ENCODE measurements at regions not wholly inside any gene's neighbourhood (a gene's known extent, or its start where the extent isn't known, plus 50 kb on each side); places are given as distances from the start of the nearest gene placed in this dataset.
"Not testable (repeated sequence)": the region's sequence is repeated elsewhere in the genome, so short reads cannot be mapped to it uniquely, and the experiment has no call there.

DNA sequence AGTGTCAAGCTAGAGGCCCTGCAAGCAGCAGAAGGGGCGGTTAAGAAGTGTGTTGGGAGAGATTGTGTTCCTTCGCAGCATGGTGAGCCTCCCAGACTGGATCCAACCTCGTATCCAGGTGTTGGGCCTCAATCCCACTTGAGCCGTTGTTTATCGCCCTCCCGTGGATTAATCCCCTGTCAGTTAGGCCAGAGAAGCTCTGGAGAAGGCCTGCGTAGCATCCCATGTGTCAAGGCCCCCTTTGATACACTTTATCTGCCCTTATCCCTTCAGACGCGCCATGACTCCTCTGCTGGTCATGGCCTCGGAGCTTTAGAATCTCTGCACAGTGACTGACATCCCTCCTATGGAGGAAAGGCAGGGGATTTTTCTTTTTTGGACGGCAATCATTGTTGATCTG lies 181.0 kb downstream of the ZFP64 start:
- H3K4me1 ChIP-seq (ENCODE audit: control insufficient read depth, insufficient read depth, low read length): peaks cover 8% of the 10 kb centered on the region
- no peaks in the 10 kb centered on the region for H3K9me3 ChIP-seq (ENCODE audit: control insufficient read depth, insufficient read depth, low read length)
- no peaks in the 10 kb centered on the region for H3K36me3 ChIP-seq (ENCODE audit: control insufficient read depth, insufficient read depth, low read length)
- no peaks in the 10 kb centered on the region for H3K27me3 ChIP-seq (ENCODE audit: control insufficient read depth, insufficient read depth, low read length)
- H3K9ac ChIP-seq (ENCODE audit: low read depth, low read length): no peak overlapping the region
- peak overlapping the region; percentile 60 for H3K27ac ChIP-seq (ENCODE audit: low read depth, low read length)
- no peak overlapping the region for H3K4me3 ChIP-seq (ENCODE audit: low read depth, low read length)

- Histone ChIP-seq H3K27ac (ENCODE audit: low read depth, low read length) (no peak overlapping the region), H3K9ac (ENCODE audit: low read depth, low read length) (no peak overlapping the region), H3K27me3 (ENCODE audit: control insufficient read depth, insufficient read depth, low read length) (no peaks in the 10 kb centered on the region), H3K4me1 (ENCODE audit: control insufficient read depth, insufficient read depth, low read length) (peaks cover 15% of the 10 kb centered on the region), H3K36me3 (ENCODE audit: control insufficient read depth, insufficient read depth, low read length) (no peaks in the 10 kb centered on the region), H3K4me3 (ENCODE audit: low read depth, low read length) (no peak overlapping the region), H3K9me3 (ENCODE audit: control insufficient read depth, insufficient read depth, low read length) (no peaks in the 10 kb centered on the region)
These were observed 182.7 kb downstream of the ZFP64 start for GRCh38 chr20:52008874-52009273.

- Histone ChIP-seq H3K27ac (ENCODE audit: low read depth, low read length) (peak overlapping the region; percentile 68), H3K27me3 (ENCODE audit: control insufficient read depth, insufficient read depth, low read length) (no peaks in the 10 kb centered on the region), H3K4me1 (ENCODE audit: control insufficient read depth, insufficient read depth, low read length) (peaks cover 30% of the 10 kb centered on the region), H3K9ac (ENCODE audit: low read depth, low read length) (no peak overlapping the region), H3K9me3 (ENCODE audit: control insufficient read depth, insufficient read depth, low read length) (no peaks in the 10 kb centered on the region), H3K36me3 (ENCODE audit: control insufficient read depth, insufficient read depth, low read length) (no peaks in the 10 kb centered on the region), H3K4me3 (ENCODE audit: low read depth, low read length) (no peak overlapping the region)
These were observed 186.9 kb downstream of the ZFP64 start for GRCh38 chr20:52004715-52005114.

DNA sequence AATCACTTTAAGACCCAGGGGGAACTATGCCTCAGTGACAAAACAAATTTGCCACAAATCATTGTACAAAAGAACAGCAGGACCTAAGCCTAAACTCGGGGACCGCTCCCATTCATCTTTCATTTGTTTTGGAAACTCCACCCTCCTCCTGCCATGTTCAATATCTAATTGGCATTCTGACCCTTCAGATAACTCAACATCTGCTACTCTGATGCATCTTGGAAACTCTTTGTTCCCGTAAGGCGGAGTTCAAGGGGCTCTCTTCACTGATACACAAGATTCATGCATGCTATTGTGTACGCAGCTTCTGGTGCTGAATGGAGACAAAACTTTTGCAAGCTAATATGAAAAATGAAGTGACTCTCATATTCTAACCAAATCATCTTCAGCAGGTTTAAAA lies 187.6 kb downstream of the ZFP64 start:
- Histone ChIP-seq H3K27me3 (ENCODE audit: control insufficient read depth, insufficient read depth, low read length) (no peaks in the 10 kb centered on the region), H3K4me1 (ENCODE audit: control insufficient read depth, insufficient read depth, low read length) (peaks cover 30% of the 10 kb centered on the region), H3K9me3 (ENCODE audit: control insufficient read depth, insufficient read depth, low read length) (no peaks in the 10 kb centered on the region), H3K4me3 (ENCODE audit: low read depth, low read length) (no peak overlapping the region), H3K36me3 (ENCODE audit: control insufficient read depth, insufficient read depth, low read length) (no peaks in the 10 kb centered on the region), H3K9ac (ENCODE audit: low read depth, low read length) (no peak overlapping the region), H3K27ac (ENCODE audit: low read depth, low read length) (peak overlapping the region; percentile 68)

DNA sequence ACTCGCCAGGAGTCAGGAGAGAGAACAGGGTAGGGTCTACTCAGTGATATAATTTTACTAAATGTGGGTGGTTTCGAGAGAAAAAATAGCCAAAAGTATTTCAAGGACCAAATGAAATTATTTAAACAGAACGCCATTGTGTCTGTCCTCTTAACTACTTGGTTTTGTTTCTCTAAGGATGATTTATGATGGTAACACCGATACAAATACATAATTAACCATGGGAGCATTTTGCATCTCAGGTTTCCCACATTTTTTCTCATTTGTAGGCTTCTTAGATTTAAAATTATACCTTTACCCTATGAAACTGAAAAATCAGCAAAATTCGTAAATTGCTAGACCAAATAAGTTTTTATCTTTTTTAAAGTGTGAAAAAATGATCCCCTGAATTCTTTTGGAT lies 188.2 kb downstream of the ZFP64 start:
- no peaks in the 10 kb centered on the region for H3K9me3 ChIP-seq (ENCODE audit: control insufficient read depth, insufficient read depth, low read length)
- H3K27ac ChIP-seq (ENCODE audit: low read depth, low read length): peak overlapping the region; percentile 68
- no peaks in the 10 kb centered on the region for H3K36me3 ChIP-seq (ENCODE audit: control insufficient read depth, insufficient read depth, low read length)
- peaks cover 30% of the 10 kb centered on the region for H3K4me1 ChIP-seq (ENCODE audit: control insufficient read depth, insufficient read depth, low read length)
- no peak overlapping the region for H3K9ac ChIP-seq (ENCODE audit: low read depth, low read length)
- H3K27me3 ChIP-seq (ENCODE audit: control insufficient read depth, insufficient read depth, low read length): no peaks in the 10 kb centered on the region
- no peak overlapping the region for H3K4me3 ChIP-seq (ENCODE audit: low read depth, low read length)

DNA sequence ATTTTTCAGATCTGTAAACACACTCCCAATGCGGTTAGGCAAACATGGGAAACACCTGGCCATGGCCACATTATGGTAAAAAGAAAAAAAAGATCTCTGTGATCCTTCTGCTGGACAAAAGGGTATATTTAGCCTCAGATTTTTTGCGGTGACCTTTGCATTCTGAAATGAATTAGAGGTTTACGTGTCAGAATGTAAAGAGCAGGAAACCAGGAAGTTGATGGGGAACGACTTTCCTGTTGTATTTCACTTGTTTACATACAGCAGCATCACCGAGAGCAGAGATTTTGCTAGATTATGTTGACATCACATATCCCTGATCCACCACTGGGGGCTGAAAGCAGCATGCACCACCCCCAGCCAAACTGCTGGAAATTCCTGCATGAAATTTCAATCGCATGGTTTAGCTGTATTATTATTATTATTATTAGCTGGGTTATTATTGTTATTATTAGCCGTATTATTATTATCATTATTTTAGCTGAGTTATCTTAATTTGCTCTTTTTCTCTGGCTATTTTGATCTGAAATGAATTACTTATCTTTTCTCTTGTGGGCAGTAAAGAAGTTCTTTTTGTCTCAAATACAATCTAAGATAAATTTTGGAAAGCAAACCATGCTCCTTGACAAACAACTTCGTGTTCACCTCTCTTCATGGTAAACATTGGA lies 189.4 kb downstream of the ZFP64 start:
- peaks cover 30% of the 10 kb centered on the region for H3K4me1 ChIP-seq (ENCODE audit: control insufficient read depth, insufficient read depth, low read length)

GRCh38 chr20:51997281-51997936 lies 194.2 kb downstream of the ZFP64 start:
- H3K9me3 ChIP-seq (ENCODE audit: control insufficient read depth, insufficient read depth, low read length); H3K4me3 ChIP-seq (ENCODE audit: low read depth, low read length); H3K36me3 ChIP-seq (ENCODE audit: control insufficient read depth, insufficient read depth, low read length); H3K27me3 ChIP-seq (ENCODE audit: control insufficient read depth, insufficient read depth, low read length); H3K9ac ChIP-seq (ENCODE audit: low read depth, low read length); H3K4me1 ChIP-seq (ENCODE audit: control insufficient read depth, insufficient read depth, low read length); H3K27ac ChIP-seq (ENCODE audit: low read depth, low read length): not testable (repeated sequence)

More for the DNA sequence above, 189.4 kb downstream of the ZFP64 start:
- H3K27ac ChIP-seq (ENCODE audit: low read depth, low read length): peak overlapping the region; percentile 68
- no peaks in the 10 kb centered on the region for H3K9me3 ChIP-seq (ENCODE audit: control insufficient read depth, insufficient read depth, low read length)
- no peak overlapping the region for H3K4me3 ChIP-seq (ENCODE audit: low read depth, low read length)
- H3K9ac ChIP-seq (ENCODE audit: low read depth, low read length): no peak overlapping the region
- no peaks in the 10 kb centered on the region for H3K36me3 ChIP-seq (ENCODE audit: control insufficient read depth, insufficient read depth, low read length)
- no peaks in the 10 kb centered on the region for H3K27me3 ChIP-seq (ENCODE audit: control insufficient read depth, insufficient read depth, low read length)

DNA sequence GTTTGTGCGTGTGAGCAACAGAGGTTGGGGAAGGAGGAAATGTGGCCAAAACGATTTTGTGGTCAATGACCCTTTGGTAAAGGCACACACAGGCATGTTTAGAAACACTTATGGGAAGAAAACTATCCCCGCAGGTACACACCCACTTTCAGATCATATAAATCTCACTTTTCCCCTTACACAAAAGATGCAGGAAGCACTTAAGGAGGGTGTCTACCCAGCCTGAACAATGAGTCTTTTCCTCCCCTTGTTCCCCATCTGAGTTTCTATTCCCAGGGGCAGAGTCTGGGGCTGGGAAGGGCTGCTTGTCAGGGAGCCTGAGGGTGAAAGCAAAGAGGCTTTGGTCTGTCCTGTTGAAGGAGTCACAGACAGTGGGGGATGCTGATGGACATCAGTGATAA lies 193.2 kb upstream of the SALL4 start:
- Histone ChIP-seq H3K9me3 (ENCODE audit: control insufficient read depth, insufficient read depth, low read length) (no peaks in the 10 kb centered on the region), H3K27me3 (ENCODE audit: control insufficient read depth, insufficient read depth, low read length) (no peaks in the 10 kb centered on the region), H3K4me3 (ENCODE audit: low read depth, low read length) (no peak overlapping the region), H3K9ac (ENCODE audit: low read depth, low read length) (no peak overlapping the region), H3K4me1 (ENCODE audit: control insufficient read depth, insufficient read depth, low read length) (no peaks in the 10 kb centered on the region), H3K27ac (ENCODE audit: low read depth, low read length) (no peak overlapping the region), H3K36me3 (ENCODE audit: control insufficient read depth, insufficient read depth, low read length) (no peaks in the 10 kb centered on the region)

- H3K27me3 ChIP-seq (ENCODE audit: control insufficient read depth, insufficient read depth, low read length): no peaks in the 10 kb centered on the region
- H3K27ac ChIP-seq (ENCODE audit: low read depth, low read length): no peak overlapping the region
- H3K9me3 ChIP-seq (ENCODE audit: control insufficient read depth, insufficient read depth, low read length): no peaks in the 10 kb centered on the region
- H3K36me3 ChIP-seq (ENCODE audit: control insufficient read depth, insufficient read depth, low read length): no peaks in the 10 kb centered on the region
- no peak overlapping the region for H3K9ac ChIP-seq (ENCODE audit: low read depth, low read length)
- no peaks in the 10 kb centered on the region for H3K4me1 ChIP-seq (ENCODE audit: control insufficient read depth, insufficient read depth, low read length)
- H3K4me3 ChIP-seq (ENCODE audit: low read depth, low read length): no peak overlapping the region
These were observed 192.6 kb upstream of the SALL4 start for GRCh38 chr20:51994751-51995417.

DNA sequence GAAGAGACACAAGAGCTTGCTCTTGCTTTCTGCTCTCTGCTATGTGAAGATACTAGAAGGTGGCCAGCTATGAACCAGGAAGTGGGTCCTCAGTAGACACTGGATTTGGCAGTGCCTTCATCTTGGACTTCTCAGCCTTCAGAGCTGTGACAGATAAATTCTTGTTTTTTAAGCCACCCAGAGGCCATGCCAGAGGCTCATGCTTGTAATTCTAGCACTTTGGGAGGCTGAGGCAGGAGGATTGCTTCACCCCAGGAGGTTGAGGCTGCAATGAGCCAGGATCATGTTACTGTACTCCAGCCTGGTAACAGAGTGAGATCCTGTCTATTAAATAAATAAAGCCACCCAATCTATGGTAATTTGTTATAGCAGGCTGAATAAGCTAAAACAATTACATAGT lies 185.5 kb upstream of the SALL4 start:
- no peaks in the 10 kb centered on the region for H3K9me3 ChIP-seq (ENCODE audit: control insufficient read depth, insufficient read depth, low read length)
- H3K27ac ChIP-seq (ENCODE audit: low read depth, low read length): no peak overlapping the region
- H3K4me1 ChIP-seq (ENCODE audit: control insufficient read depth, insufficient read depth, low read length): peaks cover 7% of the 10 kb centered on the region; the same call in 1 of the 2 replicates
- H3K36me3 ChIP-seq (ENCODE audit: control insufficient read depth, insufficient read depth, low read length): no peaks in the 10 kb centered on the region
- no peak overlapping the region for H3K9ac ChIP-seq (ENCODE audit: low read depth, low read length)
- H3K4me3 ChIP-seq (ENCODE audit: low read depth, low read length): no peak overlapping the region
- H3K27me3 ChIP-seq (ENCODE audit: control insufficient read depth, insufficient read depth, low read length): no peaks in the 10 kb centered on the region

GRCh38 chr20:51985013-51985415 lies 182.7 kb upstream of the SALL4 start:
- Histone ChIP-seq H3K9me3 (ENCODE audit: control insufficient read depth, insufficient read depth, low read length) (no peaks in the 10 kb centered on the region), H3K9ac (ENCODE audit: low read depth, low read length) (peak overlapping the region; percentile 26; the same call in 1 of the 2 replicates), H3K27me3 (ENCODE audit: control insufficient read depth, insufficient read depth, low read length) (no peaks in the 10 kb centered on the region), H3K4me1 (ENCODE audit: control insufficient read depth, insufficient read depth, low read length) (peaks cover 7% of the 10 kb centered on the region; the same call in 1 of the 2 replicates), H3K36me3 (ENCODE audit: control insufficient read depth, insufficient read depth, low read length) (no peaks in the 10 kb centered on the region), H3K4me3 (ENCODE audit: low read depth, low read length) (no peak overlapping the region), H3K27ac (ENCODE audit: low read depth, low read length) (peak overlapping the region; percentile 65)
